Activated T-cell treated with anti-CD3 and anti-CD28 coated beads, Interleukin-2, amount 50 U/mL, for 24 hours (primary cell): ENCODE measurements at regions not wholly inside any gene's neighbourhood (a gene's known extent, or its start where the extent isn't known, plus 50 kb on each side); places are given as distances from the start of the nearest gene placed in this dataset.

Experiments used
- DNase-seq: peaks from one replicate; pipeline ENCODE4 v3.0.0-alpha.2; 2020
- H3K27ac Mint-ChIP-seq: 2 replicates; pipeline ENCODE4 v1.8.0; 2020; ENCODE audit warnings: mild to moderate bottlenecking, mixed read lengths
- H3K27me3 Mint-ChIP-seq: 2 replicates; pipeline ENCODE4 v1.8.0; 2020; ENCODE audit warnings: mixed read lengths
- H3K36me3 Mint-ChIP-seq: 2 replicates; pipeline ENCODE4 v1.8.0; 2020; ENCODE audit warnings: low read depth, mixed read lengths
- H3K4me1 Mint-ChIP-seq: 2 replicates; pipeline ENCODE4 v1.8.0; 2020; ENCODE audit warnings: low read depth, mixed read lengths
- H3K4me3 Mint-ChIP-seq: 2 replicates; pipeline ENCODE4 v1.8.0; 2020; ENCODE audit warnings: mild to moderate bottlenecking, moderate library complexity, mixed read lengths
- H3K9me3 Mint-ChIP-seq: 2 replicates; pipeline ENCODE4 v1.8.0; 2020; ENCODE audit warnings: mixed read lengths

DNA sequence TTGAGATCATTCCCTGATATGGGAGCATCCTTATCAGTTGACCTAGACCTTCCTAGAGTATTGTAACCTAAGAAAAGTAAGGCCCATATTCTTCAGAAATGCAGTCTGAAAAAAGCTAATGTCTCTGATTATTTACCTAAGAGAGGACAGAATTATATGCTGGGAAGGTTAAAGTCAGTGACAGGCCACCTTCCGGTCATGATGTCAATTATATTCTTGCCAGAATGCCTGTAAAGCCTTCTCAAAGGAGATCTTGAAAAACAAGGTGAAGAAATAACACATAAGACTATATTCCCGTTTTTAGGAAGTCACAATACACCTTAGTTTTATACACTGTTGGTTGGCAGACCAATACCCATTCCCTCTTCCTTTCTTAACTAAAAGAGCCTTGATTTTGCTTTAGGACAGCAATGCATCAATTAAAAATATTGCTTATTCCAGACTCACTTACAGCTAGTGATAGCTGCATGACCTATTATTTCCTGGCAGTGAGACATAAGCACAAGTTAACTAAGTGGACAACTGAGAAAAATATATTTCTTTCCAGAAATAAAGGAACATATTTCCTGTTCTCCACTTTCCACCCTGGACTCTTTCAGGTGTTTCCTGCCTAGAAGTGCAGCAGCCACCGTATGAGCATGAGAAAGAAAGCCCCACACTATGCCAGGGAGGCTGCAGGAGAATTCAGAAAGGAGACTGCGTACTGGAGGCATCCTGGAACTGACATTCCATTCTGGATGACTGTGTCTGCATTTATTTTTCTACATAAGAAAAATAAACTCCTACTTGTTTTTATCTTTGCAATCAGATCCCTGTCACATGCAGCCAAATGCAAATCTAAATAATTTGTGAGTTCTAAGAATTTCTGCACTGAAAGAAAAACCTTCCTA is 332.9 kb upstream of the PTBP2 start:
- H3K4me3 Mint-ChIP-seq, result no peak overlapping the region
- no peaks in the 10 kb centered on the region for H3K9me3 Mint-ChIP-seq
- DNase-seq, result no peak
- H3K4me1 Mint-ChIP-seq, result no peaks in the 10 kb centered on the region
- no peaks in the 10 kb centered on the region for H3K36me3 Mint-ChIP-seq
- no peaks in the 10 kb centered on the region for H3K27me3 Mint-ChIP-seq
- H3K27ac Mint-ChIP-seq, result no peak overlapping the region

DNA sequence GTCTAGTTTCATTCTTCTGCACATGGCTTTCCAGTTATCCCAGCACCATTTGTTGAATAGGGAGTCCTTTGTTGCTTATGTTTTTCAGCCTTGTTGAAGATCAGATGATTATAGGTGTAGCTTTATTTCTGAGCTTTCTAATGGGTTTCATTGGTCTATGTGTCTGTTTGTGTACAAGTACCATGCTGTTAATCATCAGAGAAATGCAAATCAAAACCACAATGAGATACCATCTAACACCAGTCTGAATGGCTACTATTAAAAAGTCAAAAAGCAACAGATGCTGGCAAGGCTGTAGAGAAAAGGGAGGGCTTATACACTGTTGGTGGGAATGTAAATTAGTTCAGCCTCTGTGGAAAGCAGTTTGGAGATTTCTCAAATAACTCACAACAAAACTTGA is 321.5 kb upstream of the PTBP2 start:
- no peak overlapping the region for H3K27ac Mint-ChIP-seq
- no peaks in the 10 kb centered on the region for H3K27me3 Mint-ChIP-seq
- H3K4me1 Mint-ChIP-seq, result no peaks in the 10 kb centered on the region
- no peaks in the 10 kb centered on the region for H3K9me3 Mint-ChIP-seq
- H3K4me3 Mint-ChIP-seq, result no peak overlapping the region
- DNase-seq, result no peak
- no peaks in the 10 kb centered on the region for H3K36me3 Mint-ChIP-seq

DNA sequence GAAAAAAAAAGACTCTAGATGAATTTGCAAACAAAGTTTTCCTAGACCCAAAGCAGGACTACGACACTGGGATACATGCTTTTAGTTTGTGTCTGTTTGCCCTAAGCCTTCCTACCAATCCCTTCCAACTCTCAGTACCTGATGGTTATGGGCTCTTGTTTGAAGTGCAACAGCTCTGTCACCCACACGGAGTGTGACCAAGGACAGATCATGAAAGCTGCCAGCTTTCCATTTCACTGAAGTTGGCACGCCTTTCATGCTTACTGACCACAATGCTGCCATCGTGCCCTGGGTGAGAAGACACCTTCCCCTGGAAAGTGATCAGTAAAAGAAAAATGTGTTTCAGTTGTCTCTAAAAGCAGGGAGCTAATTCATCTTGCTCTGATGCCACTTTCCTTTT is 312.5 kb upstream of the PTBP2 start:
- H3K36me3 Mint-ChIP-seq, result no peaks in the 10 kb centered on the region
- no peaks in the 10 kb centered on the region for H3K9me3 Mint-ChIP-seq
- H3K27me3 Mint-ChIP-seq, result no peaks in the 10 kb centered on the region
- DNase-seq, result no peak
- no peaks in the 10 kb centered on the region for H3K4me1 Mint-ChIP-seq
- no peak overlapping the region for H3K4me3 Mint-ChIP-seq
- H3K27ac Mint-ChIP-seq, result no peak overlapping the region

DNA sequence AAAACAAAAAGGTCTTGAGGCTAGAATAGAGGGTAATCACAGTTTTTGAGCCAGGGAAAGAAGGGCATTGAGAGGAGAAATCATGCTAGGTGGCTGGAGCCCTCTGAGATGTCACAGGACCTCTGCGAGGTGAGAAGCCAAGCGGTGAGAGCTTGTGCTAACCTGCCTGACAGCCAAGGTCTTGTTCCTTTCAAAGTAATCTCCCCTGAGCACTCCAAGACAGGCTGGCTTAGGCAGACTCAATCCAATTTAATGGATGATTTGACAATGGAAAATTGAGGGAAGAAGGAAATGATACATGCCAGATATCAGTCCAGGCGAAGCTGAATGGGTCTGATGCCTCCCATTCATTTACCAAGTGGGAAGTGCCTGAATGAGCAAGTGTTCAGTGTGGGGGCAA is 311.9 kb upstream of the PTBP2 start:
- DNase-seq, result no peak
- no peaks in the 10 kb centered on the region for H3K36me3 Mint-ChIP-seq
- no peaks in the 10 kb centered on the region for H3K4me1 Mint-ChIP-seq
- no peaks in the 10 kb centered on the region for H3K27me3 Mint-ChIP-seq
- H3K4me3 Mint-ChIP-seq, result no peak overlapping the region
- H3K27ac Mint-ChIP-seq, result no peak overlapping the region
- no peaks in the 10 kb centered on the region for H3K9me3 Mint-ChIP-seq

DNA sequence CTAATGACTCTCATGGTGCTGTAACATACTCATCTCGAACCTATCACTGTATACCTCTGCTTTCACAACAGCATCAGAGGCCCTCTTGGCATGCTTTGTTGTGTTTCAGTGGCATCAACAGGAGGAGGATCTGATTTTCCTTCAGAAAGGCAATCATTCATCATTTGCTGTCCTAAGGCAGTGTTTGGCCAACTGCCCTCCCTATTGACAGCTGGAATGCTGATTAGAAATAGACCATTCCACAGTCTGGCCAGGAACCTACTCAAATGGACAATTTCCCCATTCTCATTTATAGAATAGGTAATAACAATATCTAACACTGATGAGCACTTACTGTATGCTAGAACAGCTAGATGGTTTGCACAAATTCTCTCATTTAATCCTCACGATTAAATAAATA is 310.6 kb upstream of the PTBP2 start:
- no peak overlapping the region for H3K27ac Mint-ChIP-seq

DNA sequence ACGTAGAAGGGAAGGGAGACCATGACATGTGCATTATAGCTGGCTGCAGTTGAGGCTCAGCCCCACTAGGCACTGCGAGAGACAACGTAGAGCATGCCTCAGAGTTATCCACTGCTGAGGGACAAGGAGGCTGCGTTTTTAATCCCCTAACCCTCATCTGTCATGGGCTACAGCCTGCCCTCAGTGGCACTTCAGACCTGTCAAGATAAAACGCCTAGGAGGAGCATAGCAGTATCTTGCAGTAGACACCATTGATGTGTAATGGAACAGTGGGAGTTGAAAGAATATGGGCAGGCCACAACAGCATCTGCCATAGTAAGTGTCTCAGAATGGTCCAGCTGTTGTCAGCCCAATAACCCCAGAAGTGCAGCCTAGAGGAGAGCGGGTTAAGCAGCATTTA is 307.0 kb upstream of the PTBP2 start:
- Mint-ChIP-seq H3K4me3 (no peak overlapping the region), H3K36me3 (no peaks in the 10 kb centered on the region), H3K9me3 (no peaks in the 10 kb centered on the region), H3K4me1 (no peaks in the 10 kb centered on the region), H3K27me3 (no peaks in the 10 kb centered on the region), H3K27ac (no peak overlapping the region)
- DNase-seq, result no peak

More for the DNA sequence above, 310.6 kb upstream of the PTBP2 start:
- no peak overlapping the region for H3K4me3 Mint-ChIP-seq
- H3K27me3 Mint-ChIP-seq, result no peaks in the 10 kb centered on the region
- no peaks in the 10 kb centered on the region for H3K9me3 Mint-ChIP-seq
- H3K36me3 Mint-ChIP-seq, result no peaks in the 10 kb centered on the region
- H3K4me1 Mint-ChIP-seq, result no peaks in the 10 kb centered on the region
- DNase-seq, result no peak

DNA sequence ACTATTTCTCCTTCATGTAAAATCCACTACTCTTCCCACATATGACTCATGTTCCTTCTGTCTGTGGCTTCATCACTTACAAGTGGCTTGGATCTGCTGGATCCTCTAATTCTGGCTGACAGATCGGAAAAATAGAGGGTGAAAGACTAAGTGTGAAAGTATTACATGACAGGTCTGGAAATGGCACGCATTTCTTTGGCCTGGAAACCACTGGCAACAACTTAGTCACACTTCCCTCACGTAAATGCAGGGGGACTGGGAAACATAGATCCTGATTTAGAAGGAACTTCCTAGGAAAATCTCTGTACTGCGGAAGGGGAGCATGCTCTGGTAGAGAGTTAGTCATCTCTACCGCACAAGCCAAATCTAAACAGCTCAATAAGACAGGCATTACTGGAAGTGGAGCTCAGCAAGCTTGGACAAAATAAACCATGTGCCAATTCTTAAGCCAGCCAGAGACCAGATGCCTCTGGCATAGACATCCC is 305.4 kb upstream of the PTBP2 start:
- H3K4me1 Mint-ChIP-seq, result no peaks in the 10 kb centered on the region
- no peaks in the 10 kb centered on the region for H3K27me3 Mint-ChIP-seq
- no peaks in the 10 kb centered on the region for H3K9me3 Mint-ChIP-seq
- no peak overlapping the region for H3K27ac Mint-ChIP-seq
- H3K4me3 Mint-ChIP-seq, result no peak overlapping the region
- DNase-seq, result no peak
- no peaks in the 10 kb centered on the region for H3K36me3 Mint-ChIP-seq

DNA sequence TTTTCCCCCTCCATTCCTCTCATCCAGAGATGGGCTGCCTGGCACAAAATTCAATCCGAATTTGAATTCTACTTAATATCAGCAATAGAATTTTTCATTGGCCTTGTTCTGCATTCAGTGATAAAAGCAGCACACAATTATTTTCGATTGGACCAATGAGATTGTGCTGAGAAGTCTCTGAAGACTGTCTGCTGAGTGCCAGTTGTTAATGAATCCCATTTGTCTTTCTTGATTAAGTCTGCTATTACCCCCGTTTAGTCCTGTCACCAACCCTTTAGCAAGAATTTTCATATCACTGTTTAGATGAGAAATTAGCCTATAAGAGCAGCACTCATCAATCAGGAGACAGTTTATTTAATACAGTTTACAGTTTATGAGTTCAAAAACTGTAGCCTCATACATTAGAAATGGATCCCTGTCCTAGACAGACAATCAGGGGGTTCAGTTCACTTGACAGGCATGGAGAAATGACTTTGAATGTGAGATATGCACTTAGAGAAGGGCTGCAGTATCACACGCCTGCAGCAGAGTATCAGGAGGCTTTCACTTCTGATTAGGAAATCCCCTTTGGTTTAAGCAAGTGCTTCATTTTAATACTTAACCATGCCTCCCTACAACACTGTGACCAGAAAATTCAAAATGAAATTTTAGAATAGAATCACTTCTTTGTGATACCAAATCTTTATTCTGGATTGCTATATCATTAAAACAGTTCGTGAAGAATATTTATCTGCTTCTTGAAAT is 304.7 kb upstream of the PTBP2 start:
- H3K36me3 Mint-ChIP-seq, result no peaks in the 10 kb centered on the region
- no peaks in the 10 kb centered on the region for H3K4me1 Mint-ChIP-seq
- no peak overlapping the region for H3K27ac Mint-ChIP-seq
- no peaks in the 10 kb centered on the region for H3K9me3 Mint-ChIP-seq
- H3K27me3 Mint-ChIP-seq, result no peaks in the 10 kb centered on the region
- no peak for DNase-seq
- H3K4me3 Mint-ChIP-seq, result no peak overlapping the region

DNA sequence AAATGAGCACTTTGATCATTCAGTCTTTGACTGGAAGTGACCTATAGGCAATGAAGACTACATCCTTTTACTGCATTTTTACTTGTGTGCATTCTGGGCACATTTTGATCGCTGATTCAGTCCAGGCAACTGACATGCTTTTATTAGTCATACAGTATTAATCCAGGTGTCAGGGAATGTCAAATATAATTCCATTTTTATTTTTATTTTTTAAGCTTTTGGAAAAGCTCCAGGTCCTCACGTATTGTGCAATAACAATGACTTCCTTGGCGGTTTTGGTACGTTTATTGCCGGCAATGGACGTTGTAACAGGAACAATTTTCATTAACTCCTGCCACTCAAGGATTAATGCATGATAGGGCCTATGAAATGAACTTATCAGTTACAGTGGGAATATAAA is 302.6 kb upstream of the PTBP2 start:
- no peaks in the 10 kb centered on the region for H3K4me1 Mint-ChIP-seq
- DNase-seq, result no peak
- no peaks in the 10 kb centered on the region for H3K36me3 Mint-ChIP-seq

DNA sequence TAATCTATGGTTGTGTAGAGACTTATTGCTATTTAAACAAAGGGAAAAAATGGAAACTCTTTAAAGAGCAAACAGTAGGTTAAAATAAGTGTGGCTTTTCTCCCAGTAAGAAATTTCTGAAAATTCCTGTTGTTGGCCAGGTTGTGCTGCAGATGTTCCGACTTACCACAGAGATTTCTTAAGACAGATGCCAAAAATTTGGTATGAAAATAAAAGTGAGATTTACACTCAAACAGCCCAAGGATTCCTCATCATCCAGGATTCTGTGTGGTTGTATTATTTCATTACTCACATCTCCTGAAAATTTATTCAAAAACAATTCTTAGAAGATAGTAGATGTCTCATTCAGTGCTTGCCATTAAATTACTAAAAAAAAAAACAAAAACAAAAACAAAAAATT is 296.7 kb upstream of the PTBP2 start:
- no peaks in the 10 kb centered on the region for H3K4me1 Mint-ChIP-seq
- no peak overlapping the region for H3K27ac Mint-ChIP-seq
- no peaks in the 10 kb centered on the region for H3K36me3 Mint-ChIP-seq
- H3K9me3 Mint-ChIP-seq, result no peaks in the 10 kb centered on the region
- H3K27me3 Mint-ChIP-seq, result no peaks in the 10 kb centered on the region
- no peak for DNase-seq
- H3K4me3 Mint-ChIP-seq, result no peak overlapping the region

More for the DNA sequence above, 302.6 kb upstream of the PTBP2 start:
- no peak overlapping the region for H3K27ac Mint-ChIP-seq
- no peak overlapping the region for H3K4me3 Mint-ChIP-seq
- H3K27me3 Mint-ChIP-seq, result no peaks in the 10 kb centered on the region
- no peaks in the 10 kb centered on the region for H3K9me3 Mint-ChIP-seq

DNA sequence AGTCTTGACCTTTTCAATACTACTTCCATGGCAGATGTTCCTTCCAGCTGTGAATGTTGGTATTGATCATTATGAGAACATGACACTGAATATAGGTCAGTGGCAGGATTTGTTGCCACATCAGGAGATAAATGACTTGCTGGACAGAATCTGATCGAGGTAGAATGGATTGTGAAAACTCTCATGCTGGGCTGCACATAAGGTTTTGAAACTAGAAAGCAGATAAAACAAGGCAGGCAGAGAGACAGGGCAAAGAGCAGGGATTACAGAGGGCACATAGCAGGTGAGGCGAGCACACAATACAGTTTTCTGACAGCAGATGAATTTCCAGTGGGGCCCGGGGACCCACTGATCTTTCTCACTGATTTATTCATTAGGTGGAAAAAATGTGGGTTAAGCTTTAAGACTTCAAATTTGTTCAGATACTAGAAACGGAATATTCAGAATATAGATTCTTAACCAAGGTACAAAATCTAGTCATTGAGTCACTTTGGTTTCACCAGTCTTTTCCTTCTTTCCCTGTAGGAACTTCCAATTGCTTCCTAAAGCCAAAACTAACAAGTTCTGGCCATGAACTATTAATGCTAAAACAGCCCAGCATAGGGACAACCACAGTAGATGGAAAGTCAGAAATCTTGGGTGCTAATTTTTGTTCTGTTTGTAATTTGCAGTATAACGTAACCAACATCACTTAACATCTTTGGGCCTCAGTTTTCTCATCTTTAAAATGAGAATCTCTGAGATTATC is 296.0 kb upstream of the PTBP2 start:
- Mint-ChIP-seq H3K4me1 (no peaks in the 10 kb centered on the region), H3K4me3 (no peak overlapping the region), H3K9me3 (no peaks in the 10 kb centered on the region), H3K36me3 (no peaks in the 10 kb centered on the region), H3K27me3 (no peaks in the 10 kb centered on the region), H3K27ac (no peak overlapping the region)
- no peak for DNase-seq

DNA sequence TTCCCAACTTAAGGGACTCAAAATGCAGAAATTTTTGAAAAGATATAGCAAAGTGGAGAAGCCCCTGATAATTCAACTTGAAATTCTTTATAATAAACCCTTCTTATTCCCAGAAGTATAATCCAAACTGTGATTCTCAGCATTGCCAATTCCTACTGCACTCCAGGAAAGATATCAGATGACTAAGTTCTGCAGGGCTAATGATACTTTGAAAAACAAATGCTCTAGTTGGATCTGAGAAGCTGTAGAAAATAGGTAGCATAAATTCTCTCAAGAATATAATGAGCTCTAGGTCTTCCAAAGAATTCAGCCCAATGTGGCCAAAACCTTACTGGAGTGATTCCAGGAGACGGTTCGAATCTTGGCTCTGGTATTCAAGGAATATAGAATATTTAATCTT is 294.0 kb upstream of the PTBP2 start:
- Mint-ChIP-seq H3K27ac (no peak overlapping the region), H3K9me3 (peaks cover 4% of the 10 kb centered on the region), H3K4me3 (no peak overlapping the region), H3K36me3 (no peaks in the 10 kb centered on the region), H3K27me3 (no peaks in the 10 kb centered on the region), H3K4me1 (no peaks in the 10 kb centered on the region)
- DNase-seq, result no peak

DNA sequence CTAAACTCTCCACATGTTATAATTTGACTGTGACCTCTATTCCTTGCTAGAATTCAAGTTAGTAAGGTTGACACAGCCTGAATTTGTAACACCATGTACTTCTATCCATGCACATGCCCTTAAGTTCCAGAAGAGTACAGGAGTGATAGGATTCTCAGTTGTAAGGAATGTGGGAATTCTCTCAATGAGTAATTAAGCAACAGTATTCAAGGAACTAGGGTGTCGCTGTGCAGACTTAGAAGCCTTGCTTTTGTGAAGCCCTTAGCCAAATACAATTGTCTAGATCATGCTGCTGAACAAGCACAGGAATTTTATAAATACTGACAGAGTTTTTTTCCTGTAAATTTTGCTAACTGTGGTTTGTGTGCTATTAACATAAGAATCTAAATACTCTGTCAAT is 276.3 kb upstream of the PTBP2 start:
- no peaks in the 10 kb centered on the region for H3K4me1 Mint-ChIP-seq
- H3K27me3 Mint-ChIP-seq, result no peaks in the 10 kb centered on the region
- no peak for DNase-seq
- H3K4me3 Mint-ChIP-seq, result no peak overlapping the region
- H3K9me3 Mint-ChIP-seq, result no peaks in the 10 kb centered on the region
- H3K36me3 Mint-ChIP-seq, result no peaks in the 10 kb centered on the region
- no peak overlapping the region for H3K27ac Mint-ChIP-seq

DNA sequence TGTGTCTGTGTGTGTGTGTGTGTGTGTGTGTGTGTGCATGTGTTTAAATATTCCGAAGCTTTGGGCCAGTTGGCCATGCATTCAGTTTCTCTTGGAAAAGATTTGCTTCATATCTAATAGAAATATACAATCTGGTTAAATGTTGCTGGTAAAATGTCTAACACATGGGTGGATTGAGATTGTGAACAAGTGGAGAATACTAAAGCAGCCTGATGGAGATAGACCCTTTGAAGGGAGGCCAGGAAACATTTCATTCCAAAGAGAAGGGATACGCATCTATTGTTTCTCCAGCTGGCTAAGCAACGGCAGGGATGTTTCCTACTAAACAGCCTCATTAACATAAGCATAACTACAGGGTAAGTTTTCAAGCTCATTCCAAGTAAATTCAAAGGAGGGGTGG is 257.5 kb upstream of the PTBP2 start:
- no peaks in the 10 kb centered on the region for H3K36me3 Mint-ChIP-seq
- no peak overlapping the region for H3K4me3 Mint-ChIP-seq
- H3K9me3 Mint-ChIP-seq, result peaks cover 4% of the 10 kb centered on the region
- no peak for DNase-seq
- H3K27me3 Mint-ChIP-seq, result no peaks in the 10 kb centered on the region
- no peaks in the 10 kb centered on the region for H3K4me1 Mint-ChIP-seq
- H3K27ac Mint-ChIP-seq, result no peak overlapping the region

DNA sequence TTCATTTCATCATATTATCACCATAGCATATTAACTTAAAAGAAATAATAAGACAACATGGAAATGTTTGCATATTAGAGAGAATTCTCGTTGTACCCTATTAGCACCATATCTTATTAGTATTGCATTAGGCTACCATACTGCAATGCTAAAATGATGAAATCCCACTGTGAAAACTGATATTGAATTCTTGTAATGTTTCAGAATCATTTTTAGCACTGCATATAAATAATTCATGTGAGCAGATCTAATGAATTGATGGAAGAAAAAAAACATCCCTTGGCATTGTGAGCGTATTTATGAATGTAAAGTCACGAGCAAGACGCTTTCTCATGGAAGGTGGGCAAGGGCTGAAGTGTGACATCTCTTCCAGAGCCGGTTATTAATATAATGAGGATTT is 257.1 kb upstream of the PTBP2 start:
- H3K4me1 Mint-ChIP-seq, result no peaks in the 10 kb centered on the region
- no peak for DNase-seq
- peaks cover 4% of the 10 kb centered on the region for H3K9me3 Mint-ChIP-seq
- H3K27ac Mint-ChIP-seq, result no peak overlapping the region
- no peak overlapping the region for H3K4me3 Mint-ChIP-seq
- no peaks in the 10 kb centered on the region for H3K36me3 Mint-ChIP-seq
- H3K27me3 Mint-ChIP-seq, result no peaks in the 10 kb centered on the region
